Esophagus squamous epithelium (tissue), 4 donors: ENCODE measurements at regions not wholly inside any gene's neighbourhood (a gene's known extent, or its start where the extent isn't known, plus 50 kb on each side); places are given as distances from the start of the nearest gene placed in this dataset.

Experiments
- POLR2A ChIP-seq, 4 donors: fragments of 450-650 bp; IDR thresholded peaks; one replicate each; pipeline ENCODE4 v1.6.1; 2017; ENCODE audit warnings: antibody characterized with exemption in 4 of 4, mild to moderate bottlenecking in 4 of 4, moderate library complexity in 3 of 4
- TF ChIP-seq, protein P1 (sequence below), 6 experiments: fragments of 450-650 bp in 4 of 6; fragments of 200-600 bp in 2 of 6; sonication (generic) in 2 of 6; IDR thresholded peaks; one replicate each; pipeline ENCODE4 v1.5.1; 2016 to 2019; ENCODE audit warnings: antibody characterized with exemption in 6 of 6, mild to moderate bottlenecking in 4 of 6, moderate library complexity in 4 of 6

DNA sequence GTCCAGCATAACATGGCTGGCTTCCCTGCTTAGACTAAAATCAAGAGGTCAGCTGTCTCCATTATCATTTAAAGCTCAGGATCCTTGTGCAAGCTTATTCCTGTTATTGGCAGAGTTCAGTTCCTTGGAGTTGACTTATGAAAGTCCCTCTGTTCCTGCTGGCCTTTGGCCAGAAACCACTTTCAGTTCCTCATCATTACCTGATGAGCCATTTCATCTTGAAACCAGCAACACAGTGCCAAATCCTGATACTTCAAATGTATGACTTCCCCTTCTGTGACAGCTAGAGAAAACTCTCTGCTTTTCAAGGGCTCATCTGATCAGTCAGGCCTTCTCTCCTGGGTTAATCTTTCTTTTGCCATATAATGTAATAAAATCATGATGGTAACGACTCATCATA lies 110.6 kb upstream of the FSTL5 start:
- TF ChIP-seq, protein P1, sequence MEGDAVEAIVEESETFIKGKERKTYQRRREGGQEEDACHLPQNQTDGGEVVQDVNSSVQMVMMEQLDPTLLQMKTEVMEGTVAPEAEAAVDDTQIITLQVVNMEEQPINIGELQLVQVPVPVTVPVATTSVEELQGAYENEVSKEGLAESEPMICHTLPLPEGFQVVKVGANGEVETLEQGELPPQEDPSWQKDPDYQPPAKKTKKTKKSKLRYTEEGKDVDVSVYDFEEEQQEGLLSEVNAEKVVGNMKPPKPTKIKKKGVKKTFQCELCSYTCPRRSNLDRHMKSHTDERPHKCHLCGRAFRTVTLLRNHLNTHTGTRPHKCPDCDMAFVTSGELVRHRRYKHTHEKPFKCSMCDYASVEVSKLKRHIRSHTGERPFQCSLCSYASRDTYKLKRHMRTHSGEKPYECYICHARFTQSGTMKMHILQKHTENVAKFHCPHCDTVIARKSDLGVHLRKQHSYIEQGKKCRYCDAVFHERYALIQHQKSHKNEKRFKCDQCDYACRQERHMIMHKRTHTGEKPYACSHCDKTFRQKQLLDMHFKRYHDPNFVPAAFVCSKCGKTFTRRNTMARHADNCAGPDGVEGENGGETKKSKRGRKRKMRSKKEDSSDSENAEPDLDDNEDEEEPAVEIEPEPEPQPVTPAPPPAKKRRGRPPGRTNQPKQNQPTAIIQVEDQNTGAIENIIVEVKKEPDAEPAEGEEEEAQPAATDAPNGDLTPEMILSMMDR (IDR thresholded peaks at IDR 0.05) = no peak
- no peak for TF ChIP-seq POLR2A (IDR thresholded peaks at IDR 0.05)
